CD4-positive, alpha-beta T cell (primary cell): ENCODE measurements at regions not wholly inside any gene's neighbourhood (a gene's known extent, or its start where the extent isn't known, plus 50 kb on each side); places are given as distances from the start of the nearest gene placed in this dataset.

Experiments
- ATAC-seq: fragments of 200-7000 bp; cut with Tn5 transposase; one replicate; pipeline ENCODE4 v1.10.0; 2022; ENCODE audit warnings: mild to moderate bottlenecking; ENCODE audit not compliant: poor library complexity
- CTCF ChIA-PET: fragments of 350-600 bp; sonication (Branson Sonifier 250); formaldehyde crosslinking; loops from one replicate; lab custom pipeline; 2021; ENCODE audit warnings: antibody characterized with exemption, inconsistent platforms; lab: Charles Lee
- POLR2A ChIA-PET: fragments of 350-600 bp; sonication (Branson Sonifier 250); formaldehyde crosslinking; loops from one replicate; lab custom pipeline; 2021; ENCODE audit warnings: antibody characterized with exemption, inconsistent platforms; lab: Charles Lee
- DNase-seq, 14 experiments: peaks; one replicate each; pipeline ENCODE4 v3.0.0-alpha.2; 2013 to 2020; ENCODE audit warnings: mixed read lengths in 2 of 14
- H3K27ac ChIP-seq, 2 donors: one replicate each; pipeline versions ENCODE4 v1.5.1 to v1.7.0; 2013; ENCODE audit warnings: low read length in 2 of 2, low read depth in 1 of 2, mild to moderate bottlenecking in 1 of 2
- H3K27me3 ChIP-seq, 2 experiments: 1 replicate in 1 of 2; 2 replicates in 1 of 2; pipeline versions ENCODE4 v1.6.1 to v1.7.0; 2013; ENCODE audit warnings: low read length in 2 of 2, control low read depth in 1 of 2, mild to moderate bottlenecking in 1 of 2, moderate library complexity in 1 of 2; ENCODE audit not compliant: insufficient read depth in 2 of 2, control insufficient read depth in 1 of 2
- H3K36me3 ChIP-seq: one replicate; pipeline ENCODE4 v1.6.1; 2013; ENCODE audit warnings: low read length, control low read depth; ENCODE audit not compliant: insufficient read depth
- H3K4me1 ChIP-seq: one replicate; pipeline ENCODE4 v1.6.1; 2013; ENCODE audit warnings: low read length, control low read depth; ENCODE audit not compliant: insufficient read depth
- H3K4me3 ChIP-seq: one replicate; pipeline ENCODE4 v1.5.1; 2013; ENCODE audit warnings: mild to moderate bottlenecking, low read length, moderate library complexity
- H3K9me3 ChIP-seq, 2 experiments: 1 replicate in 1 of 2; 2 replicates in 1 of 2; pipeline versions ENCODE4 v1.6.1 to v1.7.0; 2013; ENCODE audit warnings: low read length in 2 of 2, mild to moderate bottlenecking in 2 of 2, control low read depth in 1 of 2, moderate library complexity in 1 of 2; ENCODE audit not compliant: control insufficient read depth in 1 of 2, insufficient read depth in 1 of 2
- H3K27ac Mint-ChIP-seq: one replicate; pipeline ENCODE4 v1.8.0; 2020; ENCODE audit warnings: mixed read lengths
- H3K27me3 Mint-ChIP-seq: one replicate; pipeline ENCODE4 v1.8.0; 2021; ENCODE audit warnings: mixed read lengths
- H3K36me3 Mint-ChIP-seq: one replicate; pipeline ENCODE4 v1.8.0; 2021; ENCODE audit warnings: low read depth, mixed read lengths
- H3K4me1 Mint-ChIP-seq: one replicate; pipeline ENCODE4 v1.8.0; 2021; ENCODE audit warnings: low read depth, mixed read lengths
- H3K4me3 Mint-ChIP-seq: one replicate; pipeline ENCODE4 v1.8.0; 2020; ENCODE audit warnings: mild to moderate bottlenecking, mixed read lengths
- H3K9me3 Mint-ChIP-seq: one replicate; pipeline ENCODE4 v1.8.0; 2020; ENCODE audit warnings: mixed read lengths
- CTCF ChIP-seq: fragments of 200-600 bp; IDR thresholded peaks from one replicate; pipeline ENCODE4 v1.8.0; 2022; ENCODE audit warnings: antibody characterized with exemption, mild to moderate bottlenecking
- intact Hi-C, 2 experiments: fragments of 100-400 bp; cut with DNase I in 1 of 2; cut with micrococcal nuclease in 1 of 2; formaldehyde crosslinking; loops; one replicate each; pipeline versions ENCODE4 v1.15.1 to v1.9.0; 2023 to 2025; cut with DNase I, micrococcal nuclease

- Mint-ChIP-seq H3K9me3 (no peaks in the 10 kb centered on the region), H3K4me1 (no peaks in the 10 kb centered on the region), H3K27me3 (peaks cover 49% of the 10 kb centered on the region), H3K27ac (no peak overlapping the region), H3K4me3 (no peak overlapping the region), H3K36me3 (no peaks in the 10 kb centered on the region)
- ChIA-PET CTCF (interaction anchor here (1.1 kb wide), 1 partner anchor 25 kb away, joined by 4 read pairs; no protein-coding TSS in a partner anchor), POLR2A (no interaction called here)
- DNase-seq (no peak), ATAC-seq (no peak)
- no peaks in the 10 kb centered on the region for H3K36me3 ChIP-seq
- TF ChIP-seq CTCF, result no peak
- H3K4me3 ChIP-seq, result no peak overlapping the region
- H3K27ac ChIP-seq, result no peak overlapping the region
- H3K4me1 ChIP-seq, result no peaks in the 10 kb centered on the region
- intact Hi-C loops, result no loop called here
- H3K27me3 ChIP-seq, result peaks cover 10 to 13% of the 10 kb centered on the region in 2 experiments
- no peaks in the 10 kb centered on the region for H3K9me3 ChIP-seq
Observed at GRCh38 chr1:204771358-204771757, 85.8 kb upstream of the LRRN2 start.

- TF ChIP-seq CTCF, result no peak
- no peaks in the 10 kb centered on the region for H3K4me1 Mint-ChIP-seq
- ChIA-PET CTCF (no interaction called here), POLR2A (no interaction called here)
- no peak overlapping the region for H3K4me3 ChIP-seq
- H3K27ac Mint-ChIP-seq, result no peak overlapping the region
- H3K36me3 Mint-ChIP-seq, result no peaks in the 10 kb centered on the region
- no peaks in the 10 kb centered on the region for H3K36me3 ChIP-seq
- no peak for ATAC-seq
- H3K27me3 Mint-ChIP-seq, result peaks cover 35% of the 10 kb centered on the region
- peaks cover 10 to 12% of the 10 kb centered on the region in 2 experiments for H3K27me3 ChIP-seq
- H3K4me3 Mint-ChIP-seq, result no peak overlapping the region
- H3K4me1 ChIP-seq, result no peaks in the 10 kb centered on the region
- H3K27ac ChIP-seq, result no peak overlapping the region
- intact Hi-C loops, result no loop called here
- no peaks in the 10 kb centered on the region for H3K9me3 ChIP-seq
- no peaks in the 10 kb centered on the region for H3K9me3 Mint-ChIP-seq
- DNase-seq, result no peak
Observed at GRCh38 chr1:204773246-204773645, 87.7 kb upstream of the LRRN2 start.

- no peak for TF ChIP-seq CTCF
- H3K27me3 Mint-ChIP-seq, result peaks cover 22% of the 10 kb centered on the region
- no peak overlapping the region for H3K4me3 Mint-ChIP-seq
- no peak overlapping the region for H3K27ac Mint-ChIP-seq
- DNase-seq, result no peak
- Histone ChIP-seq H3K9me3 (no peaks in the 10 kb centered on the region), H3K4me3 (no peak overlapping the region), H3K36me3 (no peaks in the 10 kb centered on the region), H3K27me3 (peaks cover 10 to 12% of the 10 kb centered on the region in 2 experiments), H3K27ac (no peak overlapping the region), H3K4me1 (no peaks in the 10 kb centered on the region)
- ATAC-seq, result no peak
- POLR2A ChIA-PET, result no interaction called here
- intact Hi-C loops, result no loop called here
- H3K36me3 Mint-ChIP-seq, result no peaks in the 10 kb centered on the region
- no peaks in the 10 kb centered on the region for H3K4me1 Mint-ChIP-seq
- no peaks in the 10 kb centered on the region for H3K9me3 Mint-ChIP-seq
- CTCF ChIA-PET, result interaction anchor here (0.9 kb wide), 1 partner anchor 31 kb away, joined by 3 read pairs; no protein-coding TSS in a partner anchor
Observed at GRCh38 chr1:204775546-204775945, 90.0 kb upstream of the LRRN2 start.
